HG03175 (cell line): ENCODE measurements at regions not wholly inside any gene's neighbourhood (a gene's known extent, or its start where the extent isn't known, plus 50 kb on each side); places are given as distances from the start of the nearest gene placed in this dataset.

Source experiments
- ATAC-seq: cut with Tn5 transposase; IDR thresholded peaks from one replicate; pipeline ENCODE4 v1.9.1; 2021; ENCODE audit warnings: mild to moderate bottlenecking, moderate library complexity; ENCODE audit not compliant: unreplicated experiment

DNA sequence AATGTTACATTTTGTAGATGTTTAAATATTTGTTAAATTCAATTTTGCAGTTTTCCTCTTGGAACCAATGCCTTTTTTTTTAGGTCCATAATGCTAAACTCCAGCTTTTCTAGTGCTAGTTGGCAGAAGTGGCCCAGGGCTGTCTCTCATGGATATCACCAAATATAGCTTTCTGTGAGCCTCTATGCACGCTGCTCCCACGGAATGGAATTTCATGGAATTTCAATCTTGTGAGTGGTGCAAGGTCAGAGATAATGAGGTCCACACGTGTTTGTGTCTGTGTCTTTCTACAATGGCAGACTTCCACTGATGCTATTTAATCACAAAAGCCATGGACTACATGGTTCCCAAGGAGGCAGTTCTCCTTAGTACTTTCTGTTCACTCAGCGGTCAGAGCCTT lies 191.5 kb upstream of the PARD3B start:
- ATAC-seq, result no peak

DNA sequence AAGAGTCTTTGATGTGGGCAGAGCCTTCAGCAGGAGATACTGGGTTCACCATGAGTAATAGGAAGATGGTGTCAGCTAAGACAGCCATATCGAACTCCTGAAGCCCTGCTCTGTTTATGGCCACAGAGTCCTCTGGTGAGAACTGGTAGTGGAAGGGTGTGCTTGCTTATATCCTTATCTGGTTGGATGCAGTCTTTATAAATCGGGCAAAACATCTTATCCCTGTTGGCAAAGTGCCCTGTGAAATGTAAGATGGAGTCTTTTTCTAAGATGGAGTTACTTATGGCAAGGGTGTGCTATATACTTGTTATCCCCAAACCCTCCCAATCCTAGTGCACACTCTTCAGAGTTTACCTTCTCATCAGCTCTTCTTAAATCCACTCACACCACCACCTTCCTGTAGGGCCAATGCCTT lies 190.8 kb upstream of the PARD3B start:
- no peak for ATAC-seq

DNA sequence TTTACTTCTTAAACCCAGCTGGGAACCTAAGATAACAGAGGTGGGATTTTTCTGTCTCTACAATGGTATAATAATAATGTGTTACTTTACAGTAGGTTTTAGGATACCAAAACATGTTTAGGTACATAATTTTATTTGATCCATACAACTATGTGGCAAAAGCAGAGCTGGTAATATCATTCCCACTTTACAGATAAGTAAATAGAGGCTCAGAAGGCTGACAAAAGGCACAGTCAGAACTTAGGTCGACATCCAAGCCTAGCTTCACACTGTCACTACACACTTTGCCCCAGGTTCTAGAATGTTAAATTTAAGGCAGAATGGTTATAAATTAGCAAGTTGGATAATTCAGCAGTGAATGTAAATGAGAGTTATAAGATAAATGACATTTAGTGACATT lies 189.6 kb upstream of the PARD3B start:
- no peak for ATAC-seq

DNA sequence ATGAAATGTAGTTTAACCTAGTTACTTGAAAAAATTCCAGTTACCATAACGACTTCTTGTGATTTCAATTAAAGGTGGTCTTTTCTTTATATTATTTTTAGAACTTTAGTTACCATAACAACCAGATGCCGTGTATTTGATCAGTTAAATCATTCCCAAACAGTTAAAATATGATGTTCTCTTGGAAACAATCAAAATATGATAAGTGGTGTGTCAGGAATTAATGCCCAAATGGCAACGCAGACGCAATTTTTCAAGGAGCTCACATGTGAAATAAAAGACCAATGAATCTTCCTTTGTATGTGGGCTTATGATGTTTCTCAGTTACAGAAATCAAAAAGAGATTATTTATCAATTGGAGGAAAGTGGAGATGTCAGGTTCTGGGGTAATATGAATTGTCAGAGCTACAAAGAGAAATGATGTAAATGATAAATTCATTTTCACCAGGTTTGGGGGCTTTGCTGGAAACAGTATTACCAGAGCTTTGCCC lies 189.1 kb upstream of the PARD3B start:
- no peak for ATAC-seq

DNA sequence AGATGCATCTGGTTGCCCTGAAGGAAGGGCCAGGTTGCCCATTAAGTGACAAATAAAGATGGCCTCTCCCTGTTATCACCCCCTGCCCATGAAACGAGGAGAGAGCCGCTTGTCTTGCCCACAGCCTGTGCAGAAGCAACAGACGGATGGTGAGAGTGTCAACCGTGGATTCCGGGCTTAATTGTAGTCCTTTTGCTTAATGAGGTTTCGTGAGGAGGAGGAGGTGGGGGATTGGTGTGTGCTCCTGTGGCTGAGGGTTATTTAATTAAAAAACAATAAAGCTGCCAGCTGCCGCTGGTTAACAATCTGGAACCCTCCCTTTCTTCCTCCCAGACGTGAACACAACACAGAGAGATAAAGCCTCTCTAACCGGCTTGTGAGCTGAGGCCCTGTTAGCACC lies 188.0 kb upstream of the PARD3B start:
- ATAC-seq, result no peak

DNA sequence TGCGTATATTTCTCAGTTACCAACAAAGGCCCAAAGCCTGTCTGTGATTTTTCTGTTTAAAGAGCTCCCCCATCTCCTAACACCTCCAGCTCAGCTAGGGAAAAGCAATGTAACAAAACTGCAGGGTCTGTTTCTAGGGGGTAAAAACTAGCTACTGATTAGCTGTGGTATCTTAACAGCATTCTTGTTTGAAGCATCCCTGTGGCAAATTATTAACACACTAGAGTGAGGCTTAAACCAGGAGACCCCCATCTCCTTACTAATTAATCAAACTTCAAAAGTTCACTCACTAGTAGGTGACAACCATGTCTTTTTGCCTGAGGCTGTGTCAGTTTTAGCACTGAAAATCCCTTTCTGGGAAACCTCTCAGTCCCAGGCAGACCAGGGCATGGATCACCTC lies 186.2 kb upstream of the PARD3B start:
- ATAC-seq, result no peak

DNA sequence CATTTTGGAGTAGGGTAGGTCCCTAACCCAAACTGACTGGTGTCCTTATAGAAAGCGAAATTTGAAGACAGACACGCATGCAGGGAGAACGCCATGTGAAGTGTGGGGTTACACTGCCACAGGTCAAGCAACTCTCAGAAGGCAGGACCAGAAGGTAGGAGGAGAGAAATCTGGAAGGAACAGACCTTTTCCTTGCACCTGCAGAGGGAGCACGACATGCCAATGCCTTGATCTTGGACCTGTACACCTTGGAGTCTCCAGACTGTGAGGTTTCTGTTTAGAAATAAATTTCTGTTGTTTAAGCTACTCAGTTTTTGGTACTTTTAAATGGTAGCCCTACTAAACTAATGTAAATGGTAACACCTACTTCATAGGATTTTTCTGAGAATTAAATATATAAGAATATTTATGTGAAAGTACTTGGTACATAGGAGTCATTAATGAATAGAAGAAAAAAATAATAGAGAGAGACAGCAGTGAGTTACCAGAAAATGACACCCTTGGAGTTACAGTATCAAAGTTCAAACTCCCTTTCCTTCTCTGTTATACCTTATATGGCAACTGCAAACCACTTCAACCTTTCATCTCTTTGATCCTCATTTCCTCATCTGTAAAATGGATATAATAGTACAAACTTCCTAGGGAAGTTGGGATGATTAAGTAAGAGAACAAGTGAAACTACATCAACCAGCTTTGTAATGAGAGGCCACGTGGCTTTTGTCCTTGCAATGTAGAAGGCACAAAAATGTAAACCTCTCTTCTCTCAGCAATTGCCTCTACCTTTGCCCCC lies 184.9 kb upstream of the PARD3B start:
- ATAC-seq, result no peak

DNA sequence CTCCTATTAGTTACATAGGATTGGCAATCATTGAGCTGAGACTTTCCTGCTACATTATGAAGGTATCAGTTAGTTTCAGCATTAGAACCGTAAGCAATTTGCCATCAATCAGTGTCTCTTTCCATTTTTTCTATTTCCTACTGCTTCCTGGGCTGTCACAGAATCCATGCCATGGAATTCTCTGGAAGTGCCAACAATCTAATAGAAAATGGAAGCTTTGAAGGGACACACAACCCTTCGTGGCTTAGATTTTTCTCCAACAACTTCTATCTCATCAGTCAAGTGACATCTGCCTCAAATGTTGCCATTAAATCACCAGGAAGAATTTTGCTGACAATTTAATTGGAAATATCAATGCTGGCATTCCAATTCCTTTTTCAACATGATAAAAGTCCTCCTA lies 183.5 kb upstream of the PARD3B start:
- no peak for ATAC-seq

DNA sequence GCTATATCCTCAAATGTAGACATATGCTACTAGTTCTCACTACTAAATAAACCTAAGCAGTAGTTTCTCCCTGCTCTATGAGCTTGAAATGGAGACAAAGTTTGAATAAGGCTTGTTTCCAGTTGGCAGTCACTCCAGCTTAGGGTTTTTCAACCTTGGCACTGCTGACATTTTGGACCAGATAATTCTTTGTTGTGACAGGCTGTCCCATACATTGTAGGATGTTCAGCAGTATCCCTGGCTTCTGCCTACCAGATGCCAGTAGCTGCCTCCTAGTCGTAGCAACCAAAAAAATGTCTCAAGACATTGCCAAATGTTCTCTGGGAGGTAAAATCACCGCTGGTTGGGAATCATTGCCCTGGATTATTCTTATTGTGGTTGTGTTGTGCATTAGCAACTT lies 182.7 kb upstream of the PARD3B start:
- ATAC-seq, result no peak

DNA sequence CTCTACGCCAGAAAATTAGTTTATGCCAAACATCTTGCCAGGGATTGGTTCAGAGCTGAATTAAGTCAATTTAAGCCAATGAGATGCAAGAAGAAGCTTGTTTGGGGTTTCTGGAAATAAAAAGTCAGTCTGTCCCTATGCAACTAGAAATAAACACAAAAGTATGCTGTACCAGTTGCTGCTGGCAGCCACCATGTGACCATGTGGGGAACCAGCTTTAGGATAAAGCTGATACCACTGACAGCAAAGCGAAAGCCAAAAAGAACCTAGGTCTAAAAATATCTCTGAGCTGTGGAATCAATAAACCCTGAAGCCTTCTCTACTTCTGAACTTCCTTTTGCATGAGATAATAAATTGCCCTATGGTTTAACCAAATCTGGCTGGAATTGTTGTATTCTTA lies 181.8 kb upstream of the PARD3B start:
- ATAC-seq, result no peak

DNA sequence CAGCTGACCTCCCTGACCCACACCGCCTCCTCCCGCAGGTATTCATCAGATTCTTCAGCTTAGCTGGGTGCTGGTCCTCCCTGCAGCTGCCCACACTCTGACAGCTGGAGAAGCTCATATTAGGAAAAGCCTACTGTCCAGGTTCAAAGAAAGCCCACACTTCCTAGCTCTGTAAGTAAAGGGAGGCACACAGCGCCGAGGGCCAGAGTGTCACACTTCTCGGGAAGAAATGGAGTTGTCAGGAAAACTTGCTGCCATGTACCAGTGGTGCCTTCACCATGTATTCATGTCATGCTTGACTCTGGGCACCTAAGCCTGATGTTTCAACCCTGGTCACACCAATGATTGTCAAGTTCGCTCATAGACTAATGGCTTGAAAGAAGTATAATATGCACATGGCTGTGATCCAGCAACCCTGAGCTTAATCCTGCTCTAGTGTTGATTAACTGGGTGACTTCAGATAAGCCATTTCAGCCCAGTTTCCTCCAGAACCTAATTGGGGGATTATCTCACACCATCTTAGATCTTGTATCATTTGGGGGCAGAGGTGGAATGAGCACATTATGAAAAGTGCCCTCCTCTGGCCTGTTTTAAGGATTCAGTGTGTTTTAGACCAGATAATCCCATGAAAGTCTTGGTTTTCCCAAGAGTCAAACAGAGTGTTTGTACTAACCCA lies 180.3 kb upstream of the PARD3B start:
- ATAC-seq, result no peak

DNA sequence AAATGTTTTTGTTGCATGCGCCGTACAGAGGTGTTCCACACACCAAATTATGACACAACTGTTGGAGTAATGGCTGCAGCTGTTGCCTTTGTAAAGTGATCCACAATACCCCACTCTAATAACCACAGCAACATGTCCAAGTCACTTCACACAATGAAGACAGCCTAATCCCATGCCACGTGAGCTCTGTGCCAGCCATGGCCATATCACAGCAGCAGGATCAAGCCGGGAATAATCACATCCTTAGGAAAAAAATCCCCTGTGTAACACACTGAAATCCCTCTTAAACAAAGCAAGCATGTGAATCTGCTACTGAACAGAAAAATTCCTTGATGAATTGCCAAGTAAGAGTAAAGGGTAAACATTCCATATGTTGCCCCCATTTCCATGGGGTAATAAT lies 179.5 kb upstream of the PARD3B start:
- no peak for ATAC-seq

DNA sequence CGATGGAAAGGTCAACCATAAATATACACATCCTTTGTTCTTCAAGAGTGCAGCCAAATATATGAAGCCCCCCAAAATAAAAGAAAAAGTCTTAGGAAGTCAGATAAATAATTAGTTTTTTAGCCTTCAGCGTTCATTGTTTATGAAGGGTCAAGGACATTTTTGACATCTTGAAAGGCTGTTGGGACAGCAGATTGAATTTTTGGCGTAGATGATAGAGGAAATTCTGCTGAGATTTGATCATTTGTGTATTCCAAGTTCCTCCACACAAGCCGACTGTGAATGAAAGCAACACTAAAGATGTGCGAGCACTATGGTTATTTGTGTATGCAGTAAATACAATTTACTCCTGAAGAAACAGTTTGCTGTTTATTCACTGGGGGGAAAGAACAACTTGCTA lies 177.8 kb upstream of the PARD3B start:
- ATAC-seq, result no peak

DNA sequence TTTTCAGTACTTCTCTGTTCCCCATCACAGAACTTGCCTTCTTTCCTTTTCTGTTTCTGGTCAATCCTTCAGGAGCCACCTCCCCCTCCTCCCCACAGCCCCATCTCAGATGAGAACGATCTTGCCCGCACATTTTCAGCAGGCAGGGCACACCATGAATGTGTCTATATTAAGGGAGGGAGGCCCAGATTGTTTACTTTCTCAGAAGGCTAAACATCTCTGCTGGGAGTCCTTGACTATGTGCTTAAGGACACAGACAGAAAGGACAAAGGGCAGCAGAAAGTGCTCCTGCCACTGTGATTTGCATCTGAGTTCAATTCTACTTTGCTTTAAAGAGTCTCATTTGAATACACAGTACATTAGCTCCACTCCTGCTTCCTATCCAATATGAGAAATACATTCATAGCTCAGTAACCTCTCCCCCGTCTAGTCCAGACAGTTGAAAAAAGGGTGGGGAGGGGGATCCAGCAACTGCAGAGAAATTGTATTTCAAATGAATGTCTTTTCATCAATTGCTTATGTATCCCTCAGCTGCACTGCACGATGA lies 175.0 kb upstream of the PARD3B start:
- ATAC-seq, result no peak

DNA sequence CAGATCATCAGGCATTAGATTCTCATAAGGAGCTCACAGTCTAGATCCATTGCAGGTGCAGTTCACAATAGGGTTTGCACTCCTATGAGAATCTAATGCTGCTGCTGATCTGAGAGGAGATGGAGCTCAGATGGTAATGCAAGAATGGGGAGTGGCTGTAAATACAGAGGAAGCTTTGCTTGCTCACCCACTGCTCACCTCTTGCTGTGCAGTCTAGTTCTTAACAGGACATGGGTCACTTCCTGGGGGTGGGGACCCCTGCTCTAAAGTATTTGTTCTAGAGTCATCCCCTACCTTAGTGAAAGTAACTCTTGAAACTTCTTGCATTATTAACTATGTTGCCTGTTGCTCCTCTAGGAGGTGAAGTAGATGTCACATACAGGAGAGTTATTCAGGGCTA lies 171.3 kb upstream of the PARD3B start:
- no peak for ATAC-seq

DNA sequence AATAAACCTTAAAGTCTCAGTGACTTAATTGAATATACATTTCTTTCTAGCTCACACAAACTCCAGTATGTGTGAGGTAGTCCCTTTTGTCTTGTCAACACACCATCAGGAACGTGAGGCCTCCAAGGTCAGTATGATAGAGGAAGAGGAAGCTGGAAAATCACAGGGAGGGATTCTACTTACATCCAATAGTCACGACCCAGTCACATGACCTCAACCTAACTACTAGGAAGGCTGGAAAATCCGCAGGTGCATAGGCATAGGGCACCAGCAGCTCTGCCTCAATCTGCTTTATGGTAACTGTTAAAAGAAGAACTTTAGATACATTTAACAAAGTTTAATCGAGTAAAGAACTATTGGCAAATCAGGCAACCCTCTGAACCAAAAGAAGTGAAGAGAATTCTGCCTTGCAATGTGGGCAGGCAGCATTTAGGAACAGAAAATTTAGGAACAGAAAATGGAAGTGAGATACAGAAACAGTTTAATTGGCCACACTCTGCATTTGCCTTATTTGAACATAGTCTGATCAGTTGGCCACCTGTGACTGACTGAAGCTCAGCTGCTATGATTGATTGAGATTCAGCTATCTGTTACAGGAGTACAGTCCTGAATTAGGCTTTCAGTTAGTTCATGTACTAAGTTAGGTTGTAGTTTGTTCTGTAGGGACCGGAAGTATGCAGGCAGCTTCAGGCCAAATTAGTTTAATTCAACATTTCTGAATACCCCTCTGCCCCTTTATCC lies 165.0 kb upstream of the PARD3B start:
- no peak for ATAC-seq

DNA sequence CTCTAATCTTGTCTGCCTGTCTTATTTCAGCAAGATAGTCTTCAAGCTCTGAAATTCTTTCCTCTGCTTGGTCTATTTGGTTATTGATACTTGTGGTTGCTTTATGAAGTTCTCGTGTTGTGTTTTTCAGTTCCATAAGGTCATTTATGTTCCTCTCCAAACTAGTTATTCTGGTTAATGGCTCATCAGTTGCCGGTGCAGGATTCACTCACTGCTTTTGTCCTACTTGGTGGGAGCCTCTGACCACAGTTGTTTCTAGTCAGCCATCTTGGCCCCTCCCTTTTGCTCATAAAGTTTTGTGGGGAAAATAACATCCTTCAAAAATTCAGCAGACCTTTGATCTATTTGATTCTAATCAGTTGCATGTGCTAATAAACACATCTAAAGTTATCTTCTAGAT lies 158.6 kb upstream of the PARD3B start:
- ATAC-seq, result no peak

DNA sequence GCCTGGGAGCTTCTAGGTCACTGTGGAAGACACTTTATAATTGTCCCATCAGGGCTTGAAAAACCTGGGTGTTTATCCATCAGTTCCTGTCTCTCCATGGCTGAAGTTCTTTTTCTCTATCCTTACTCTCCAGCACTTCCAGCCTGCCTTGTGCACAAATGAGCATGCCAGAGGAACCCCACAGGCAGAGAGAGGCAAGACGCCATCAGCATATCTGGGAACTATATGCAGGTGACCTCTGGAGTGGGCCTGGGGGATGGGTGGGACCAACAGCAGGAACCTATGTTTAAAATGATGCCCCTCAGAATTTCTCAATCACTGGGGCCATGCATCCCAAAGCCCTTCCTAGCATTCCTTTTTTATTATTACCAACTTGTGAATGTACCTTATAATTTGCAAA lies 156.2 kb upstream of the PARD3B start:
- ATAC-seq, result no peak

DNA sequence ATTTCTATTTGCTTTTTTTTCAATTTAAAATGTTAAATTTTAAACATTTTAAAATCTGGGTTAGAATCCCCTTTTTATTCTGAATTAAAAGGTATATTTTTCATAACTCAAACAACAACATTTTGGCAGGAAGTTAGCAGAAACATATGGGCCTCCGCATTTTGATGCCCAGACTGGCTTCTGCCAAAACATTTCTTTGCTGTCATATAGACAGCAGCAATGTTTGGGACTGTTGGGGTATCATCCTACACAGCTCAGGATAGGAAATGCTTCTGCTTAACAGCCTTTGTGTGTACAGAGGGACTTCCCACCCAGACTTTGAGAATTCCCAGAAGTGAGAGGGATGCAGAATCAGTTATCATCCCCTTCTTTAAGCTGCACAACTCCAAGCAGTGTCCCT lies 155.4 kb upstream of the PARD3B start:
- no peak for ATAC-seq

DNA sequence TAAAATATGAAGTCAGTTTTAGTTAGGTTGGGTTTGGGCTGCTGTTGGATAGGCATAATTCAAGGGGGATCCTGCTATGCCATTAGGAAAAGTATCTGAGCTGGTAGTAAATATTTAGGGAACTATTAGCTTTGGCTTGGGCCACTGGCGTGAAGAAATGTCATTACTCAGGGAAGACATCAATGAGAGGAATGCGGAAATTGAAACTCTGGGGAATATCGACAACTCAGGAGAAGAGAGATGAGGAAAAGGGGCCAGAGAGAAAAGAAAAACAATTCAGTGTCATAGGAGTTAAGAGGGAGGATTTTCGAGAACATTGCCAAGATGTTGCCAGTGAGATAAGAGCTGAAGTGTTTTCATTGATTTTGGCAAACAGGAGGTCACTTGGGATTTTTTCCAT lies 149.7 kb upstream of the PARD3B start:
- ATAC-seq, result no peak

DNA sequence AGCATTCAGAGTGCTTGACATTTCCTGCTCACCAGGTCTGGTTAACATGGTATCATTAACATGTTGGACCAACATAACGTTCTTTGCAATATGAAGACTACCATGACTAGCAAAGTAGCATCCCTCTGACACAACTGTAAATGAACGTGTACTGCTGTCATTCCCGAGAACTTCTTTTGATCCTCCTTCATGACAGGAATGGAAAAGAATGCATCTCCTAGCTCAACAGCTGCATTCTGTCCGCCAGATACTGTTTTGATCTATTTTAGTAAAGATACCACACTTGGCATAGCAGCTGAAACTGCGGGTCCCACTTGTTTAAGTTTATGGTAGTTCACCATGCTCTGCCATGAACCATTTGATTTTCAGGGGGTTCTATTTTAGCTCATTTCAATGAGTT lies 144.2 kb upstream of the PARD3B start:
- no peak for ATAC-seq
